MG63 (cell line): ENCODE measurements at regions not wholly inside any gene's neighbourhood (a gene's known extent, or its start where the extent isn't known, plus 50 kb on each side); places are given as distances from the start of the nearest gene placed in this dataset.
A peak's percentile ranks its signal among the peaks of the same experiment; 100 is the strongest.
"Not testable (repeated sequence)": the region's sequence is repeated elsewhere in the genome, so short reads cannot be mapped to it uniquely, and the experiment has no call there.

Experiments used
- DNase-seq: peaks from one replicate; pipeline ENCODE4 v3.0.0-alpha.2; 2020
- H3K27me3 ChIP-seq: fragments of 250-450 bp; sonication (Bioruptor Pico); 2 replicates; pipeline ENCODE4 v1.5.1; 2020; ENCODE audit warnings: mild to moderate bottlenecking, moderate library complexity
- H3K36me3 ChIP-seq: fragments of 250-450 bp; sonication (Bioruptor Pico); 2 replicates; pipeline ENCODE4 v1.5.1; 2020; ENCODE audit warnings: mild to moderate bottlenecking, moderate library complexity
- H3K4me3 ChIP-seq: fragments of 250-450 bp; sonication (Bioruptor Pico); 2 replicates; pipeline ENCODE4 v1.5.1; 2020; ENCODE audit warnings: mild to moderate bottlenecking, moderate library complexity
- H3K9me3 ChIP-seq: fragments of 250-450 bp; sonication (Bioruptor Pico); 2 replicates; pipeline ENCODE4 v1.5.1; 2020; ENCODE audit warnings: mild to moderate bottlenecking, moderate library complexity

DNA sequence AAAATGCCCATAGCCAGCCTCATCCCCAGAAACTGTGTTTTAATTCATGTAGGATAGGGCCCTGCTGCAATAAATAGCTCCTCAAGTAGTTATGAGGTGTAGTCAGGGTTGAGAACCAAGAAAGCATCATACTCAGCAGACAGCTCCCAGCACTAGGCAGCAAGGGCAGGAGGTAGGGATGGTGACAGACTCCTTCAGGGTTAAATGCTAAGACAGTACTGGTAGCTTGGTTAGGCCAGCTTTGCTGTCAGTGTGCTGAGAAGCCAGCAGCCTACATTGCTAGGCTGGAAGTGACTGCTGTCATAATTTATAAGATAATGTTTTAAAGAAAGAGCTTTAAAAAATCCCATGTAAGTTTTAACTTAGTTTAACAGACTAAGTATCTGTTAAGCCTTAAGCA lies 113.9 kb upstream of the IMMP2L start:
- no peaks in the 10 kb centered on the region for H3K9me3 ChIP-seq
- no peaks in the 10 kb centered on the region for H3K27me3 ChIP-seq
- no peak overlapping the region for H3K4me3 ChIP-seq
- no peaks in the 10 kb centered on the region for H3K36me3 ChIP-seq
- DNase-seq = no peak

DNA sequence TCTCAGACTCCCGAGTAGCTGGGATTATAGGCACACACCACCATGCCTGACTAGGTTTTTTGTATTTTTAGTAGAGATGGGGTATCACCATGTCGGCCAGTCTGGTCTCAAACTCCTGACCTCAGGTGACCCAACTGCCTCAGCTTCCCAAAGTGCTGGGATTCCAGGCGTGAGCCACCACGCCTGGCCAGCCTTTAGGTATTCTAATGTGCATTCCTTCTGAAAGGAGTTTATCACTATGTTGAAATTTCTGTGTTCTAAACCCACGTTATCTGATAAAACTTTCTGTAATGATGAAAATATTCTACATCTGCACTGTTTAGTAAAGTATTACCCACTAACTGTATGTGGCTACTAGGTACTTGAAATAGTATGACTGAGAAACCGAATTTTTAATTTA lies 110.6 kb upstream of the IMMP2L start:
- Histone ChIP-seq H3K27me3 (no peaks in the 10 kb centered on the region), H3K36me3 (no peaks in the 10 kb centered on the region), H3K4me3 (no peak overlapping the region), H3K9me3 (no peaks in the 10 kb centered on the region)
- no peak for DNase-seq

DNA sequence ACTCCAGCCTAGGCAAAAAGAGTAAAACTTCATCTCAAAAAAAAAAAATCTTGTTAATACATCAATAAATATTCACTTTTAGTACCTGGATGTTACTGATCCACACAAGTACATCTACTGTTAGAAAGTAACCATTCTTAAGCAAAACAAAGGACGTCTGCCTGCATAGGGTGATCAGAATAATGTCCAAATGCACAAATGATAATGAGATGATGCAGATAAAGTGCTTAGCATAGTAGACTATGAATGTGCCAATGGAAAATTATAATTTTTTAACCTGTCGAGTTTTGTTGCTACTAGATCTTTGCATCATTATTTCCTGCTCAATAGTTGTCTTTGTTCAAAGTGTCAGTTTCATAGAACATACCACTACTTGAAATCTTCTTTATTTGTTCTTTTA lies 109.6 kb upstream of the IMMP2L start:
- no peaks in the 10 kb centered on the region for H3K36me3 ChIP-seq

DNA sequence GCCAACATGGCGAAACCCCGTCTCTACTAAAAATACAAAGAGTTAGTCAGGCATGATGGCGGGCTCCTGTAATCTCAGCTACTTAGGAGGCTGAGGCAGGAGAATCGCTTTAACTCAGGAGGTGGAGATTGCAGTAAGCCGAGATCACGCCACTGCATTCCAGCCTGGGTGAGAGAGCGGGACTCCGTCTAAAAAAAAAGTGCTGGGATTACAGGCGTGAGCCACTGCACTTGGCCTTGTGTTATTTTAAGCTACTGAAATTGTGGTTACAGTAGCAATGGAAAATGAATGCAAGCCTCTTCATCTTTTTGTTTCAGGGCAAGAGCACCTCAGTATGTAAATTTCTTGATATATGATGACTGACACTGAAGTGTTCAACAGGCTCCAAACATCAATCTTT lies 106.4 kb upstream of the IMMP2L start:
- no peak overlapping the region for H3K4me3 ChIP-seq
- H3K9me3 ChIP-seq = no peaks in the 10 kb centered on the region
- H3K27me3 ChIP-seq = no peaks in the 10 kb centered on the region
- no peak for DNase-seq
- no peaks in the 10 kb centered on the region for H3K36me3 ChIP-seq

More for the DNA sequence above, 109.6 kb upstream of the IMMP2L start:
- H3K4me3 ChIP-seq = no peak overlapping the region
- H3K27me3 ChIP-seq = no peaks in the 10 kb centered on the region
- H3K9me3 ChIP-seq = no peaks in the 10 kb centered on the region
- no peak for DNase-seq

DNA sequence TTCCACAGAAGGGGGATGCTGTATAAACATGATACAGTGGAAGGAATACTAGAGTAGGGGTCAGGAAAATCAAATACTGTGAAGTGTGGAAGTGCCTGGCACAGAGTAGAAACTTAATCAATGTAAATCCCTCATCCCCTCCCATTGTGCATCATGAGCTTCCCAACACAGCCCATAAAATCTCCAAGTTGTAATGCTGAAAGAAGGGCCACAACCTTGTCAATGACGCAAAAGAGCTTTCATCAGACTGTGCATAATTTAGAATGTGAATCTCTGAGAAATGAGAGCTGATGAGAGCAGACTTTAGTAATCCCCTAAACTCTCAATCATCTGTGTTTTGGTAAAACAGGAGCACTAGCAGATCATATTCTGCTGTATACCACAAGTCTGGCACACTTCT lies 105.2 kb upstream of the IMMP2L start:
- H3K27me3 ChIP-seq = no peaks in the 10 kb centered on the region
- H3K9me3 ChIP-seq = no peaks in the 10 kb centered on the region
- no peaks in the 10 kb centered on the region for H3K36me3 ChIP-seq
- no peak overlapping the region for H3K4me3 ChIP-seq
- DNase-seq = no peak

DNA sequence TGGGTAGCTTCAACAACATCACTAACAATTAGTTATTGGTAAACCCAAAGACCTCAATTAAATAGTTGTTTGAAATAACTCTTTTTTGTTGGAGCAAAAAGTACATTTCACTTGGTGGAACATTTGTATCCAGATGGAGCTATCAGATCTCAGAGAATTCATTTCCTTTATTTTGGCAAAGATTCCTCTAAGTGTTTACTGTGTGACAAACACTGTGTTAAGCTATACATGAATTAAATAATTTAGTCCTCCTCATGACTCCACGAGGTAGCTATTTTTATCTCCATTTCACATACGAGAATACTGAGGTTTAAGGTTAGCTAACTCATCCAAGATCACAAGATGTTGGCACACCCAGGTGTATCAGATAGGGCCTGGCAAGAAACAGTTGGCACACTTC lies 104.0 kb upstream of the IMMP2L start:
- Histone ChIP-seq H3K36me3 (no peaks in the 10 kb centered on the region), H3K9me3 (no peaks in the 10 kb centered on the region), H3K27me3 (no peaks in the 10 kb centered on the region), H3K4me3 (no peak overlapping the region)
- no peak for DNase-seq

DNA sequence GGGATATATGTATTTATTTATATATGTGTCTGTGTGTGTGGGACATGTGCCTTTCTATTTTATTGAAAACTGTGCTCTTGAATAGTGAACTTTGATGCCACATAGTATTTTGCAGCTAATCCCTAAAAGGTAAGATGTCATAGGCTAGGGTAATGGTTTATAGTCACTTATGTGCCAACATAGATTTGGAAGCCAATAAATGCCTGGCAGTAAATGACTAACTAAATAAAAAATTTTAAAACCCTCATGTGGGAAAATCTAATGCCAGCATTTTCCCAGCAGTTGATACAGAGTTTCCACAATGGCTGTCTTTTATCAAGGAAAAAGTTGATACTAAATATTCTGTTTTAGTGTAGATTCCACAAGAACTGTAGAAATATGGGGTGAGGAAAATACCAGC lies 101.5 kb upstream of the IMMP2L start:
- Histone ChIP-seq H3K27me3 (no peaks in the 10 kb centered on the region), H3K4me3 (no peak overlapping the region), H3K36me3 (no peaks in the 10 kb centered on the region), H3K9me3 (no peaks in the 10 kb centered on the region)
- DNase-seq = no peak

DNA sequence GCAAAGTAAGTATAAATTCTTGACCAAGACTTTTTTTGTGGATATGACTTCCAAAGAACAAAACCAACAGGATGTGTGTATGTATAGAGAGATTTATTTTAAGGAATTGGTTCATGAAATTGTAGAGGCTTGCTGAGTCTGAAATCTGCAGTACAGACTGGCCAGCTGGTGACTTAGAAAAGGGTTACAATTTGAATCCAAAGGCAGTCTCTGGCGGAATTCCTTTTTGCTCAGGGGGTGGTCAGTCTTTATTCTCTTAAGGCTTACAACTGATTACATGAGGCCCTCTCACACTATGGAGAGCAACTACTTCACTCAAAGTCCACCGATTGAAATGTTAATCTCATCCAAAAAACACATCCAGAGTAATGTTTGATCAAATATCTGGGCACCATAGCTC lies 100.1 kb upstream of the IMMP2L start:
- H3K9me3 ChIP-seq = no peaks in the 10 kb centered on the region
- no peaks in the 10 kb centered on the region for H3K36me3 ChIP-seq
- H3K27me3 ChIP-seq = no peaks in the 10 kb centered on the region
- DNase-seq = no peak
- no peak overlapping the region for H3K4me3 ChIP-seq

DNA sequence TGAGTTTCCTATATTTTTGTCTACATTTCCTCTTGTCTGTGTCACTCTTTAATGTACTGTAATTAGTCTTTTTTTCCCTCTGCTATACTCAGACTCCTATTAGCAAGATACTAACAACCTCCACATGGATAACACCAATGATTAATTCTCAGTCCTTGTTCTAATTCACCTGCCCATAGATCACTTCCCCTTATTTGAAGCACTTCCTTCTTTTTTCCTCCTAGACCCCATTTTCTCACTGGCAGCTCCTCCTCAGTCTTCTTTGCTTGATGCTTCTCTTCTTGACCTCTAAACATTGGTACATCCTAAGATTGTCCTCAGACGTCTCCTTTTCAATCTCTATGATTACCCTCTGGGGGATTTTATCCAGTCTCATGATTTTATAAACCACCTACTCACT lies 98.2 kb upstream of the IMMP2L start:
- Histone ChIP-seq H3K36me3 (no peaks in the 10 kb centered on the region), H3K27me3 (no peaks in the 10 kb centered on the region), H3K4me3 (no peak overlapping the region), H3K9me3 (no peaks in the 10 kb centered on the region)
- no peak for DNase-seq

DNA sequence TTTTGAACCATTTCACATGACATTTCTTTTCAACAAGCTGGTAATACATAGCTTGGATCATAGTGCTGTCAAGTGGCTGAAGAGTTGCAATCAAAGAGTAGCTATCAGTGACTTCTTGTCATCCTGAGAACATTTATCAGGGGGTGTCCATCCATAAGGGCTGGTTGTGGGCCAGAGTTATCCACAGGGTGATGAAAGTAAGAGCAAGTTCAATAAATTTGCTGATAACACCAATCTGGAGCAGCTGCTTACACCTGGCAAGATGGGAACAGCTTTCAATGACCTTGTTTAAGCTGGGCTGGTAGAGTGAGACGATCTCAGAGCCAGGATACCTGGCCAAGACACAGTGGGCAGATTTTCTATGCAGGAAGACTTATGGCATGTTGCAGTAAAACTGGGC lies 96.3 kb upstream of the IMMP2L start:
- no peaks in the 10 kb centered on the region for H3K27me3 ChIP-seq
- no peaks in the 10 kb centered on the region for H3K9me3 ChIP-seq
- DNase-seq = no peak
- no peak overlapping the region for H3K4me3 ChIP-seq
- H3K36me3 ChIP-seq = no peaks in the 10 kb centered on the region

DNA sequence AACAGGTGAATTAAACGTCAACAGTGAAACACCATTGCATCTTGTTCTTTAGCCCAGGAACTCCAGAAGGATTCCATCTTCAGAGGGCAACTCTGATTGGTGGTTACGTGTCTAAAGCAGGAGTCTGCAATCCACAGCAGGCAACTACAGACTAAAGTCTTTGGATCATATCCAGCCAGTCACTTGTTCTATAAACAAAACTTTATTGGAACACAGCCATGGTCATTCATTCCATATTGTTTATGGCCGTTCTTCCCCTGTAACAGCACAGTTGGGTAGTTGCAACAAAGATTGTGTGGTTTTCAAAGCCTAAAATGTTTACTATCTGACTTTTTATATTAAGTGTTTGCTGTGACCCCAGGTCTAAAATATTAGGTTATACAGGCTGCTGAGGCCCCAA lies 94.7 kb upstream of the IMMP2L start:
- Histone ChIP-seq H3K4me3 (no peak overlapping the region), H3K9me3 (no peaks in the 10 kb centered on the region), H3K36me3 (no peaks in the 10 kb centered on the region), H3K27me3 (no peaks in the 10 kb centered on the region)
- DNase-seq = no peak

DNA sequence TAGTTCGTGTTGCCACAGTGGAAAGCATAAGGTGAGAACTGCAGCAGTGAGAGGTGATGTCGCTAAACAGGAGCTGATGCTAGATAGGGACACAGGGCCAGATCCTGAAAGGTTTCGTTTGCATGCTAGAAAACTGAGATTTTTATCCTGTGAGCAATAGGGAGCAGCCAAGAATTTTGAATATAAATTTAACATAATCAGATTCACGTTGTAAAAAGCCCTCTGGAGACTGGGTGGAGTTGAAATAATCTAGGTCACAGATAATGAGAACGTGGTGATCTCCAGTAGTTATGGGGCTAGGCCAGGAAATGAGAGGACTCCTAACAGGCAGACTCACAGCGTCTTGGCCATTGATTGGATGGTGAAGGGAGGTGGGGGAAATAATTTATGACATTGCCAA lies 92.1 kb upstream of the IMMP2L start:
- no peaks in the 10 kb centered on the region for H3K9me3 ChIP-seq
- no peaks in the 10 kb centered on the region for H3K36me3 ChIP-seq
- no peak for DNase-seq
- H3K27me3 ChIP-seq = no peaks in the 10 kb centered on the region
- H3K4me3 ChIP-seq = no peak overlapping the region

DNA sequence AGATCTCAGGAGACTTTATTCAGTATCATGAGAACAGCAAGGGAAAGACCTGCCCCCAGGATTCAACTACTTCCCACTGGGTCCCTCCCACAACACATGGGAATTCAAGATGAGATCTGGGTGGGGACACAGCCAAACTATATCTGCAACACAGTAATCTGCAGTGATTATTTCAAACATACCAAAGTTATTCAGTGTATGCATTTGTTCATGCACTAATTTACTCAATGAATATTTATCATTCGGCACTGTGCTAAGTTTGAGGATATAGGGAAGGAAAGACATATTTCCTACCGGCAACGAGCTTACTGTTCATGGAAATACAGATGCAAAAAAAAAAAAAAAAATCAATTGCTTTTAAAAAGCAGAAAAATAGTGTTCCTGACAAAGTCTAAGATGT lies 91.6 kb upstream of the IMMP2L start:
- Histone ChIP-seq H3K36me3 (no peaks in the 10 kb centered on the region), H3K9me3 (no peaks in the 10 kb centered on the region), H3K4me3 (no peak overlapping the region), H3K27me3 (no peaks in the 10 kb centered on the region)
- no peak for DNase-seq

DNA sequence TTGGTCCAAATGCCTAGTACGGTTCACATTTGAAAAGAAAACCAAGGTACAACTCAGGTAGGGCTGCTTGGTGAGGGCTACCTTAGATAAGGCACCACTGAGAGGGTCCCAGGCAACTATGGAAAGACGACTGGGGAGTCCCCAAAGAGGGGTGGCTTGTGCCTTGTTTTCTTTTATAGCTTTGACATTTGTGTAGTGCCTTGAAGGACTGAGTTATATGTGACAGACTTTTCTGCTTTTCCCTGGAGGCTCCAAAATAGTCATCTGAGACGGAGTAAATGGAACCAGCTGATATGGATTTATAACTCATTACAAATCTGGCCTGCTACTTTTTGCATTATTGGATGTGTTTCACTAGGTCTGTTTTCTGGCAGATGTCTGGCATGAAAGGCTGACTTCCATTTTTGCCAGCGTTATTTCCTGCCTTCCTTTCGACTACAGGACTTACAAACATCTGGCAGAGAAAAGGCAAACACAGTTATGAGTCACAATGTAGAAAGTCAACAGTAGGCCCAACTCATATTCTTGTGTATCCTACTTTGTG lies 88.2 kb upstream of the IMMP2L start:
- DNase-seq = peak; percentile 60
- no peak overlapping the region for H3K4me3 ChIP-seq
- no peaks in the 10 kb centered on the region for H3K9me3 ChIP-seq
- H3K27me3 ChIP-seq = no peaks in the 10 kb centered on the region
- H3K36me3 ChIP-seq = no peaks in the 10 kb centered on the region

DNA sequence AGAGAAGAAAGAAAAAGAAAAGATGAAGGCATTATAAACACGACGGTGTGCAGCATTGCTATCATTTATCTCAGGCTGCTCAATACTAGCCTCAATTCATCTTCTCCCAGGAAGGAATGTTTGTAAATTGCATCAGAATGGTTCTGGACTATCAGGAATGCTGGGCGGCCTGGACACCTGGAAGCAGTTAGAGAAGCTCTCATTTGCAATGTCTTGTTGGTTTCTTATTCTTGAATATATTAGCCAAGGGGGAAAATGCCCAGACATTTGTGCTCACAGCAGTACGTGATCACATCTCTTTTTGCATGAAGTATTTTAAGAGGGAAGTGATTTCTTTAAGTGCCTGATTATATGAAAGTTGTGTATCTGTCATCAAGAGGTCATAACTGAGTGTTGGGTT lies 85.6 kb upstream of the IMMP2L start:
- H3K9me3 ChIP-seq = no peaks in the 10 kb centered on the region
- H3K4me3 ChIP-seq = no peak overlapping the region
- H3K36me3 ChIP-seq = no peaks in the 10 kb centered on the region
- DNase-seq = no peak
- H3K27me3 ChIP-seq = no peaks in the 10 kb centered on the region

DNA sequence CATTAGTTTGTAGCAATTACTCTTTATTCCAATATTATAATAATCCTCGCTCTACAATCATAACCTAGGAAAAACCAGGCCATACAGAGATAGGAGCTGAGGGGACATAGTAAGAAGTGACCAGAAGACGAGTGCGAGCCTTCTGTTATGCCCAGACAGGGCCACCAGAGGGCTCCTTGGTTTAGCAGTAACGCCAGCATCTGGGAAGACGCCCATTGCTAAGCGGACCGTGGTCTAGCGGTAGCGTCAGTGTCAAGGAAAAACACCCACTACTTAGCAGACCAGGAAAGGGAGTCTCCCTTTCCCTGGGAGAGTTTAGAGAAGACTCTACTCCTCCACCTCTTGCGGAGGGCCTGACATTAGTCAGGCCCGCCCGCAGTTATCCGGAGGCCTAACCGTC lies 82.3 kb upstream of the IMMP2L start:
- H3K36me3 ChIP-seq, DNase-seq, H3K27me3 ChIP-seq, H3K4me3 ChIP-seq, H3K9me3 ChIP-seq: not testable (repeated sequence)

DNA sequence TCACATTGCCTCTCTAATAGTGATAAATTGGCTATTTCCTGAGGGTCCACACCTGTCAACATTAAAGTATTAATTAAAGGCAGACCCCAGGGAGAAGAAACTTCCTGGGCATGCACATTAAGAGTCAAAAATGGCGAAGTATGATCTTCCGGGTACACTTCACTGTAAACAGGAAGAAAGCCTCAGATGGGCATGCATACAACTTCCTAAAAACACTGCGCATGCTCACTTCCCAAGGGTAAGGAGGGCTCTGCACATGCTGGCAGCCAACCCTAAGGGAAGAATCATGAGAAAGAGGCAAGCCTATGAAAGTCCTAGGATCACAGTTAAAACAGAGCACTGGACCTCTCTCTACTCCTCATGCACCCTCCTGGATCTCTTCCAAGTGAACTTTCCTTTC lies 80.1 kb upstream of the IMMP2L start:
- no peaks in the 10 kb centered on the region for H3K36me3 ChIP-seq
- DNase-seq = no peak
- H3K27me3 ChIP-seq = no peaks in the 10 kb centered on the region
- no peaks in the 10 kb centered on the region for H3K9me3 ChIP-seq
- no peak overlapping the region for H3K4me3 ChIP-seq

DNA sequence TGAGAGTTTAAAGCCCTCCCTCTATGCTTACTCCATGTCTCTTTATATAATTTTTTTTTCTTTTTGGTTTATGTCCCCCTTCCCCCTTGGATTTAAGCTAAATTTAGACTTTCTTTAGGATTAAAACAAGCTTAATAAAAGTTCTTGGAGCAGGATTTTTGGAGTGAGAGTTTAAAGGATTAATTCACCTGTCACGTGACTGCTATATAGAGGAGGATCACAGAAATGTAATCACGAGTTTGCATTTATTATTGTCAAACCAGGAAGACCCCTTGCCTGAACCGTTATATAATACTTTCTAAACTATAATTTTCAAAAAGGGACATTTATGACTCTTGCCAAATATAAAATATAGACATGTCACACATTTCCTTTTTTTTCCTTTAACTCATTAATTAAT lies 78.1 kb upstream of the IMMP2L start:
- Histone ChIP-seq H3K4me3 (no peak overlapping the region), H3K9me3 (no peaks in the 10 kb centered on the region), H3K36me3 (no peaks in the 10 kb centered on the region), H3K27me3 (no peaks in the 10 kb centered on the region)
- DNase-seq = no peak

DNA sequence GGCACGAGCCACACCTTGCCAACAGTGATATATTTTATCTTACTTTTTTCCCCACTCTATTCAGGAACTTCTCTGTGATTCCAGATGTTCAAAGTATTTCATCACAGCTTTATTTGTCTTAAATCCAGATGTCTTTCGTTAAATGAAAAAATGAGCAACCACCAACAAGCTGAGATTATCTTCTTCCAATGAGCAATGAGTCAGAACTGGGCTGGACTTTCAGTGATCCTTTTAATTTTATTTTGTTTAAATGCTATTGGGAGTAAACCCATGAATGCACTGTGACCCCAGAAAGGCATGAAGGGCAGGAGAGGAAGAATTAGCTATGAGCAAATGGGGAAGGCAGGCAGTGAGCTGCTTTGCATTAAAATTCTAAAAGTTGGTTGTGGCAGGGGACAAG lies 77.6 kb upstream of the IMMP2L start:
- peak; percentile 4 for DNase-seq
- no peaks in the 10 kb centered on the region for H3K27me3 ChIP-seq

More for the DNA sequence above, 77.6 kb upstream of the IMMP2L start:
- Histone ChIP-seq H3K36me3 (no peaks in the 10 kb centered on the region), H3K9me3 (no peaks in the 10 kb centered on the region), H3K4me3 (no peak overlapping the region)
